ENCODE measurements at regions not wholly inside any gene's neighbourhood (a gene's known extent, or its start where the extent isn't known, plus 50 kb on each side); places are given as distances from the start of the nearest gene placed in this dataset.

GRCh38 chr16:54693864-54694263 is 236.8 kb upstream of the IRX5 start:
- ATAC-seq (no peak), DNase-seq (ENCODE audit: low read depth in 1 of 2, low spot score in 1 of 2) (no peak), FAIRE-seq (no peak)
- no peak overlapping the region for H3K4me2 ChIP-seq
- H3K27ac ChIP-seq: no peak overlapping the region
- H3K9me3 ChIP-seq: no peaks in the 10 kb centered on the region
- H3K4me1 ChIP-seq: no peaks in the 10 kb centered on the region
- TF ChIP-seq MAX (IDR thresholded peaks at IDR 0.05): no peak
- TF ChIP-seq FOSL2 (IDR thresholded peaks at IDR 0.05): no peak
- no peak for TF ChIP-seq FOSL2 (CRISPR knock-in tag; IDR thresholded peaks at IDR 0.05)
- no peak for TF ChIP-seq GATA3 (IDR thresholded peaks at IDR 0.05; ENCODE audit: borderline replicate concordance)
- TF ChIP-seq HES2 (IDR thresholded peaks at IDR 0.05): no peak
- CTCF ChIA-PET: interaction anchor here (0.6 kb wide), 1 partner anchor 216 kb away, joined by 3 read pairs; no protein-coding TSS in a partner anchor
- no peak overlapping the region for H3K4me3 ChIP-seq
- POLR2A ChIA-PET: no interaction called here

GRCh38 chr16:54690710-54691109 is 240.0 kb upstream of the IRX5 start:
- WGBS (ENCODE audit: missing lambda C conversion rate): 11% methylated on average over 2 of the region's 2 CpGs
- no peak overlapping the region for H3K4me2 ChIP-seq
- no peaks in the 10 kb centered on the region for H3K9me3 ChIP-seq
- H3K4me3 ChIP-seq: no peak overlapping the region
- FAIRE-seq (no peak), ATAC-seq (no peak), DNase-seq (ENCODE audit: low read depth in 1 of 2, low spot score in 1 of 2) (no peak)
- ChIA-PET CTCF (no interaction called here), POLR2A (no interaction called here)
- no peaks in the 10 kb centered on the region for H3K4me1 ChIP-seq
- no peak for TF ChIP-seq HOXA7 (CRISPR knock-in tag; IDR thresholded peaks at IDR 0.05)
- no peak for TF ChIP-seq BHLHE40 (IDR thresholded peaks at IDR 0.05; ENCODE audit: low read depth, low read length)
- TF ChIP-seq ZC3H11A (IDR thresholded peaks at IDR 0.05): no peak
- no peak for TF ChIP-seq ATOH8 (CRISPR knock-in tag; IDR thresholded peaks at IDR 0.05; ENCODE audit: low read depth)
- TF ChIP-seq RCOR1 (IDR thresholded peaks at IDR 0.05; ENCODE audit: low read depth, low read length): no peak
- H3K27ac ChIP-seq: no peak overlapping the region

GRCh38 chr16:54690306-54690705 is 240.4 kb upstream of the IRX5 start:
- DNase-seq (ENCODE audit: low read depth in 1 of 2, low spot score in 1 of 2): no peak
- no peak overlapping the region for H3K4me3 ChIP-seq
- H3K27ac ChIP-seq: no peak overlapping the region
- POLR2A ChIA-PET: no interaction called here
- CTCF ChIA-PET: interaction anchor here (0.6 kb wide), 1 partner anchor 18 kb away, joined by 3 read pairs; no protein-coding TSS in a partner anchor
- no peak for TF ChIP-seq E2F6 (IDR thresholded peaks at IDR 0.05; ENCODE audit: borderline replicate concordance, low read depth)
- ATAC-seq: no peak
- H3K9me3 ChIP-seq: no peaks in the 10 kb centered on the region
- no peaks in the 10 kb centered on the region for H3K4me1 ChIP-seq
- WGBS (ENCODE audit: missing lambda C conversion rate): 6% methylated on average over 2 of the region's 2 CpGs
- FAIRE-seq: no peak
- no peak overlapping the region for H3K4me2 ChIP-seq

- POLR2A ChIA-PET: no interaction called here
- H3K4me1 ChIP-seq: no peaks in the 10 kb centered on the region
- TF ChIP-seq KDM5A (IDR thresholded peaks at IDR 0.05): no peak
- TF ChIP-seq RNF2 (IDR thresholded peaks at IDR 0.05; ENCODE audit: borderline replicate concordance, low read depth): no peak
- no peak for TF ChIP-seq HOXB5 (CRISPR knock-in tag; IDR thresholded peaks at IDR 0.05)
- no peak for TF ChIP-seq MAZ (IDR thresholded peaks at IDR 0.05; ENCODE audit: borderline replicate concordance, low read depth, low read length)
- no peak for TF ChIP-seq SREBF2 (IDR thresholded peaks at IDR 0.05)
- no peak for TF ChIP-seq RAD21 (conservative IDR thresholded peaks at IDR 0.05 in 1 of 2, IDR thresholded peaks at IDR 0.05 in 1 of 2)
- TF ChIP-seq HOXA7 (CRISPR knock-in tag; IDR thresholded peaks at IDR 0.05): no peak
- TF ChIP-seq PHF8 (IDR thresholded peaks at IDR 0.05; ENCODE audit: borderline replicate concordance, low read depth): no peak
- TF ChIP-seq PBX3 (IDR thresholded peaks at IDR 0.05): no peak
- no peak for TF ChIP-seq ATOH8 (CRISPR knock-in tag; IDR thresholded peaks at IDR 0.05; ENCODE audit: low read depth)
- no peak for TF ChIP-seq HMGXB4 (CRISPR knock-in tag; IDR thresholded peaks at IDR 0.05; ENCODE audit: borderline replicate concordance)
- no peak for TF ChIP-seq SMC3 (IDR thresholded peaks at IDR 0.05)
- no peak for TF ChIP-seq HDAC2 (IDR thresholded peaks at IDR 0.05)
- no peak for TF ChIP-seq GATA3 (IDR thresholded peaks at IDR 0.05; ENCODE audit: borderline replicate concordance)
- no peak for TF ChIP-seq BHLHE40 (IDR thresholded peaks at IDR 0.05; ENCODE audit: low read depth, low read length)
- 34% methylated on average over 7 of the region's 7 CpGs for WGBS (ENCODE audit: missing lambda C conversion rate)
- FAIRE-seq: no peak
- DNase-seq (ENCODE audit: low read depth in 1 of 2, low spot score in 1 of 2): no peak
- no peaks in the 10 kb centered on the region for H3K9me3 ChIP-seq
- CTCF ChIA-PET: no interaction called here
- H3K27ac ChIP-seq: no peak overlapping the region
- no peak overlapping the region for H3K4me3 ChIP-seq
- no peak overlapping the region for H3K4me2 ChIP-seq
- ATAC-seq: no peak
Observed at GRCh38 chr16:54689072-54689865, 241.4 kb upstream of the IRX5 start.

Data from A549 (cell line).